Breast epithelium (tissue), 3 donors: ENCODE measurements at regions not wholly inside any gene's neighbourhood (a gene's known extent, or its start where the extent isn't known, plus 50 kb on each side); places are given as distances from the start of the nearest gene placed in this dataset.

Source experiments
- POLR2A ChIP-seq: fragments of 450-650 bp; IDR thresholded peaks from one replicate; pipeline ENCODE4 v1.6.1; 2016; ENCODE audit warnings: antibody characterized with exemption, mild to moderate bottlenecking, moderate library complexity
- POLR2AphosphoS5 ChIP-seq, 3 donors: sonication (generic); formaldehyde crosslinking; IDR thresholded peaks; one replicate each; pipeline ENCODE4 v1.6.1; 2017; ENCODE audit warnings: antibody characterized with exemption in 3 of 3
- TF ChIP-seq, protein P1 (sequence below), 3 donors: fragments of 450-650 bp; IDR thresholded peaks; one replicate each; pipeline ENCODE4 v1.5.1; 2016 to 2017; ENCODE audit warnings: antibody characterized with exemption in 3 of 3, mild to moderate bottlenecking in 3 of 3, moderate library complexity in 3 of 3

DNA sequence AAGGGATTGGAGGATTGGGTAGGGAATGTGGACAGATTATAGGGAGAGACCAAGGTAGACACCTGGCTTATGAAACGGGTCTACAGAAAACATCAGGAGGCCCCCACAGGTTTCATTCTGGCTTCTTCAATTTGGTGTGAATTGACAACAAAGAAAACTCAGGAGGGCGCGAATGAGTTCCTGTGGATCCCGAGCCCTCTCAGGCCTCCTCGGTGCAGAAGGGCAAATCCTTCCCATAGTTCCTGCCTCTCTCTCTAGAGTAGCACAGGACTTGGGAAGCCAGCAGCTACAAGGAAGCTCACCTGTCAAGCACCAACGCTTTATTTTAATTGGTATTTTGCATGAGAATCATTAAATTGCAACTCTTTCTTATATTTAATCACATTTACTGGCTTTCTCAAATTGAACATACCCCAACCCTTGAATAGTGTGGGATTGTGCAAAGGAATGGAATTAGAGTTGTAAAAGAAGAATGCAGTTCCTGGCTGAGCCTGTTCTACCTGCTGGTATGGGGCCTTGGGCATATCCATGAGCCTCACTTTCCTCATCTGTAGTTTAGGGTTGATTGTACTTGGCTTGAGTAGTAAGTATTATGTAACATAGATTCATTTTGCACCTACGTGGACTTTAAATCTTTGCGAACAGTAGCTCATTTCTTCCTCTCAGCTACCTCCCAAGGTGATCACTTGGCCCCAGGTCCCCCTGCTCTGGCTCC, 56.4 kb upstream of the PHACTR2 start:
- TF ChIP-seq POLR2AphosphoS5 (IDR thresholded peaks at IDR 0.05) (no peak), POLR2A (no peak)
- TF ChIP-seq, protein P1, sequence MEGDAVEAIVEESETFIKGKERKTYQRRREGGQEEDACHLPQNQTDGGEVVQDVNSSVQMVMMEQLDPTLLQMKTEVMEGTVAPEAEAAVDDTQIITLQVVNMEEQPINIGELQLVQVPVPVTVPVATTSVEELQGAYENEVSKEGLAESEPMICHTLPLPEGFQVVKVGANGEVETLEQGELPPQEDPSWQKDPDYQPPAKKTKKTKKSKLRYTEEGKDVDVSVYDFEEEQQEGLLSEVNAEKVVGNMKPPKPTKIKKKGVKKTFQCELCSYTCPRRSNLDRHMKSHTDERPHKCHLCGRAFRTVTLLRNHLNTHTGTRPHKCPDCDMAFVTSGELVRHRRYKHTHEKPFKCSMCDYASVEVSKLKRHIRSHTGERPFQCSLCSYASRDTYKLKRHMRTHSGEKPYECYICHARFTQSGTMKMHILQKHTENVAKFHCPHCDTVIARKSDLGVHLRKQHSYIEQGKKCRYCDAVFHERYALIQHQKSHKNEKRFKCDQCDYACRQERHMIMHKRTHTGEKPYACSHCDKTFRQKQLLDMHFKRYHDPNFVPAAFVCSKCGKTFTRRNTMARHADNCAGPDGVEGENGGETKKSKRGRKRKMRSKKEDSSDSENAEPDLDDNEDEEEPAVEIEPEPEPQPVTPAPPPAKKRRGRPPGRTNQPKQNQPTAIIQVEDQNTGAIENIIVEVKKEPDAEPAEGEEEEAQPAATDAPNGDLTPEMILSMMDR (IDR thresholded peaks at IDR 0.05): no peak
